Naive B cell (primary cell): ENCODE measurements at regions not wholly inside any gene's neighbourhood (a gene's known extent, or its start where the extent isn't known, plus 50 kb on each side); places are given as distances from the start of the nearest gene placed in this dataset.

Experiments
- ATAC-seq, 2 donors: fragments of 150-1000 bp; cut with Tn5 transposase; 2 replicates each; pipeline ENCODE4 v1.10.0; 2021; ENCODE audit warnings: low read depth in 2 of 2, mild to moderate bottlenecking in 2 of 2, moderate library complexity in 2 of 2
- DNase-seq: peaks from one replicate; pipeline ENCODE4 v3.0.0; 2022
- H3K27ac Mint-ChIP-seq, 6 donors: one replicate each; pipeline ENCODE4 v1.8.0; 2020 to 2022; ENCODE audit warnings: mild to moderate bottlenecking in 6 of 6, mixed read lengths in 6 of 6, moderate library complexity in 5 of 6, inconsistent platforms in 2 of 6
- H3K27me3 Mint-ChIP-seq, 3 donors: one replicate each; pipeline ENCODE4 v1.8.0; 2021 to 2022; ENCODE audit warnings: mixed read lengths in 3 of 3, mild to moderate bottlenecking in 1 of 3
- H3K36me3 Mint-ChIP-seq, 2 donors: one replicate each; pipeline ENCODE4 v1.8.0; 2020 to 2022; ENCODE audit warnings: mixed read lengths in 2 of 2, inconsistent platforms in 1 of 2, mild to moderate bottlenecking in 1 of 2
- H3K4me1 Mint-ChIP-seq, 3 donors: one replicate each; pipeline ENCODE4 v1.8.0; 2020 to 2022; ENCODE audit warnings: mixed read lengths in 3 of 3, inconsistent platforms in 1 of 3, mild to moderate bottlenecking in 1 of 3, moderate library complexity in 1 of 3
- H3K4me3 Mint-ChIP-seq, 8 donors: one replicate each; pipeline ENCODE4 v1.8.0; 2020 to 2022; ENCODE audit warnings: mild to moderate bottlenecking in 8 of 8, mixed read lengths in 8 of 8, moderate library complexity in 8 of 8, inconsistent platforms in 2 of 8
- H3K9me3 Mint-ChIP-seq, 7 donors: one replicate each; pipeline ENCODE4 v1.8.0; 2020 to 2022; ENCODE audit warnings: mixed read lengths in 7 of 7, mild to moderate bottlenecking in 5 of 7, inconsistent platforms in 2 of 7, moderate library complexity in 1 of 7

GRCh38 chr1:234884006-234884405 lies 244.6 kb downstream of the TOMM20 start:
- Mint-ChIP-seq H3K9me3 (peaks cover 0 to 4% (median 2%) of the 10 kb centered on the region in 7 donors), H3K4me3 (no peak overlapping the region), H3K4me1 (peaks cover 19 to 34% (median 21%) of the 10 kb centered on the region in 3 donors), H3K27me3 (no peaks in the 10 kb centered on the region), H3K36me3 (no peaks in the 10 kb centered on the region), H3K27ac (peak overlapping the region in 1 of 6 donors; percentile 83)
- ATAC-seq (no peak), DNase-seq (no peak)

- Mint-ChIP-seq H3K4me3 (peak overlapping the region in 2 of 8 donors; percentile 2 to 54), H3K27me3 (no peaks in the 10 kb centered on the region), H3K9me3 (peaks cover 0 to 3% (median 0%) of the 10 kb centered on the region in 7 donors), H3K4me1 (peaks cover 19 to 34% (median 21%) of the 10 kb centered on the region in 3 donors), H3K36me3 (no peaks in the 10 kb centered on the region), H3K27ac (peak overlapping the region in 1 of 6 donors; percentile 1)
- ATAC-seq, result no peak
- no peak for DNase-seq
Measured at GRCh38 chr1:234882898-234883297, 245.7 kb downstream of the TOMM20 start.

- H3K27ac Mint-ChIP-seq, result peak overlapping the region in 4 of 6 donors; percentile 1 to 79 (median 24)
- peak; percentile 20 to 47 for ATAC-seq
Measured at GRCh38 chr1:234881893-234882771, 246.5 kb downstream of the TOMM20 start.

GRCh38 chr1:234879147-234880080 lies 249.2 kb downstream of the TOMM20 start:
- ATAC-seq, result no peak
- peak overlapping the region in 1 of 8 donors; percentile 20 for H3K4me3 Mint-ChIP-seq
- H3K27me3 Mint-ChIP-seq, result peaks cover 0 to 6% (median 0%) of the 10 kb centered on the region in 3 donors
- DNase-seq, result no peak
- H3K9me3 Mint-ChIP-seq, result peaks cover 0 to 5% (median 0%) of the 10 kb centered on the region in 7 donors
- H3K4me1 Mint-ChIP-seq, result peaks cover 21 to 37% (median 24%) of the 10 kb centered on the region in 3 donors
- no peaks in the 10 kb centered on the region for H3K36me3 Mint-ChIP-seq
- no peak overlapping the region for H3K27ac Mint-ChIP-seq

More at GRCh38 chr1:234881893-234882771, 246.5 kb downstream of the TOMM20 start:
- DNase-seq, result no peak
- no peaks in the 10 kb centered on the region for H3K36me3 Mint-ChIP-seq
- H3K27me3 Mint-ChIP-seq, result no peaks in the 10 kb centered on the region
- H3K9me3 Mint-ChIP-seq, result peaks cover 0 to 5% (median 0%) of the 10 kb centered on the region in 7 donors
- peak overlapping the region in 5 of 8 donors; percentile 2 to 77 (median 49) for H3K4me3 Mint-ChIP-seq
- H3K4me1 Mint-ChIP-seq, result peaks cover 19 to 34% (median 21%) of the 10 kb centered on the region in 3 donors

- Mint-ChIP-seq H3K4me1 (peaks cover 21 to 37% (median 24%) of the 10 kb centered on the region in 3 donors), H3K9me3 (peaks cover 0 to 5% (median 0%) of the 10 kb centered on the region in 7 donors), H3K4me3 (peak overlapping the region in 1 of 8 donors; percentile 15), H3K27ac (peak overlapping the region in 1 of 6 donors; percentile 47), H3K36me3 (no peaks in the 10 kb centered on the region), H3K27me3 (peaks cover 0 to 6% (median 0%) of the 10 kb centered on the region in 3 donors)
- no peak for ATAC-seq
- no peak for DNase-seq
Measured at GRCh38 chr1:234878288-234878687, 250.3 kb downstream of the TOMM20 start.

GRCh38 chr1:234877761-234878160 lies 250.9 kb downstream of the TOMM20 start:
- Mint-ChIP-seq H3K27ac (no peak overlapping the region), H3K9me3 (peaks cover 0 to 5% (median 0%) of the 10 kb centered on the region in 7 donors), H3K4me3 (no peak overlapping the region), H3K4me1 (peaks cover 20 to 32% (median 24%) of the 10 kb centered on the region in 3 donors), H3K36me3 (no peaks in the 10 kb centered on the region), H3K27me3 (peaks cover 0 to 6% (median 0%) of the 10 kb centered on the region in 3 donors)
- ATAC-seq (no peak), DNase-seq (no peak)

- Mint-ChIP-seq H3K27me3 (peaks cover 0 to 6% (median 0%) of the 10 kb centered on the region in 3 donors), H3K4me1 (peaks cover 5 to 18% (median 10%) of the 10 kb centered on the region in 3 donors), H3K36me3 (no peaks in the 10 kb centered on the region), H3K27ac (no peak overlapping the region), H3K9me3 (peaks cover 0 to 2% (median 0%) of the 10 kb centered on the region in 7 donors), H3K4me3 (no peak overlapping the region)
- ATAC-seq (no peak), DNase-seq (no peak)
Measured at GRCh38 chr1:234875953-234876855, 252.4 kb downstream of the TOMM20 start.

- peaks cover 0 to 2% (median 0%) of the 10 kb centered on the region in 7 donors for H3K9me3 Mint-ChIP-seq
- no peaks in the 10 kb centered on the region for H3K36me3 Mint-ChIP-seq
- H3K27me3 Mint-ChIP-seq, result peaks cover 0 to 6% (median 0%) of the 10 kb centered on the region in 3 donors
- H3K27ac Mint-ChIP-seq, result no peak overlapping the region
- ATAC-seq (no peak), DNase-seq (no peak)
- no peak overlapping the region for H3K4me3 Mint-ChIP-seq
- H3K4me1 Mint-ChIP-seq, result peaks cover 0 to 12% (median 9%) of the 10 kb centered on the region in 3 donors
Measured at GRCh38 chr1:234875328-234875952, 253.2 kb downstream of the TOMM20 start.

GRCh38 chr1:234874291-234875288 lies 254.0 kb downstream of the TOMM20 start:
- Mint-ChIP-seq H3K4me3 (no peak overlapping the region), H3K9me3 (peaks cover 0 to 2% (median 0%) of the 10 kb centered on the region in 7 donors), H3K36me3 (no peaks in the 10 kb centered on the region), H3K27ac (no peak overlapping the region), H3K4me1 (peaks cover 0 to 8% (median 8%) of the 10 kb centered on the region in 3 donors), H3K27me3 (peaks cover 0 to 6% (median 0%) of the 10 kb centered on the region in 3 donors)
- ATAC-seq (no peak), DNase-seq (no peak)

GRCh38 chr1:234871710-234872271 lies 256.8 kb downstream of the TOMM20 start:
- Mint-ChIP-seq H3K27ac (peak overlapping the region in 1 of 6 donors; percentile 41), H3K36me3 (no peaks in the 10 kb centered on the region), H3K27me3 (peaks cover 0 to 6% (median 0%) of the 10 kb centered on the region in 3 donors), H3K4me1 (peaks cover 0 to 9% (median 3%) of the 10 kb centered on the region in 3 donors), H3K4me3 (no peak overlapping the region), H3K9me3 (no peaks in the 10 kb centered on the region)
- no peak for DNase-seq
- no peak for ATAC-seq
